EL (cell line): ENCODE measurements at regions not wholly inside any gene's neighbourhood (a gene's known extent, or its start where the extent isn't known, plus 50 kb on each side); places are given as distances from the start of the nearest gene placed in this dataset.
A peak's percentile ranks its signal among the peaks of the same experiment; 100 is the strongest.

Source experiments
- DNase-seq: peaks from one replicate; pipeline ENCODE4 v3.0.0-alpha.2; 2016

- DNase-seq = no peak
Observed at GRCh38 chr1:99587008-99587407, 58.9 kb upstream of the PALMD start.

- DNase-seq = no peak
Observed at GRCh38 chr1:99589186-99589636, 56.7 kb upstream of the PALMD start.

DNA sequence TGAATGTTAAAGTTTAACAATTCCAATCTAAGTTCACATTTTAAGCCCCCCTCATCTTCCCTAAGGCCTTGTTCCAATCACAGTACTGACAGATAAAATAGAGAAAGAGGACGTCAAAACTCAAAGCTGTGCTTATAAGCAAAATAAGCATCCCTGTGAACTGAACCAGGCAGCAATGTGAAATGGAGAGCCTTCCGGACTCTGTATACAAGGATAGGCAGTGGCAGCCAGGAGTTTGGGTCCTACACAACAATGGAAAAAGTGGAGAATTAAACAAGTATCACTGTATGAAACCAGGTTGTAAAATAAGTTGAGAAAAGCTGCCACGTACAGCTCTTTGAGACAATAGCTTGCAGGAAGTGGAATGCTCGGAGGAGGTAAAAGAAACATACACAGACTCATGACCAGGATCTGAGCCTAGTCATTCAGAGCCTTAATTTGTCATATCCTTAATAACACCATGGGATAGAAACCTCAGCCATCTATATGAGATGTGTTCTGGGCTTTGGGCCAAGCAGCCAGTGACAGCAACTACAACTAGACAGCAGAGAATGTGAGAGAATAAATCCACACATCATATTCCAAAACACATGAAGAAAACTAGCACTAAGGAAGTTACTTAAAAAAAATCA lies 55.2 kb upstream of the PALMD start:
- peak; percentile 93 for DNase-seq

- no peak for DNase-seq
Observed at GRCh38 chr1:99591886-99592285, 54.0 kb upstream of the PALMD start.

GRCh38 chr1:99594205-99594604 lies 51.7 kb upstream of the PALMD start:
- DNase-seq = no peak

GRCh38 chr1:99595041-99595440 lies 50.9 kb upstream of the PALMD start:
- DNase-seq = no peak

DNA sequence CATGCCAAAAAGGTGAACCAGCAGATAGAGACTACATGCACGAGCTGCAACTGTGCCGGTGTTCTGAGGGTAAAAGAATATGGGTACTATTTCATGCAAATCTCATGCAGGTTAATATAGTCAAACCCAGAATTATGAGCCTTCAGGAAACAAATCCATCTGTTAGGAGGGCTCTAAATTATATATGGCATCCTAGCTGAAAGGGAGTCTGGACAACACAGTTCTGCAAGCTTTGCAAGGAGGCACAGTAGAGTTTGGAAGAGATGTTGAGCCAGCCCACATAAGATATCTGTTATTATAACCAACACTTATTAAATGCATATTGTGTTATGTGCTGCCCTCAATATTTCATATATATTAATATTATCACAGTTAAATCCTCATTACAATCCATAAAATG lies 50.5 kb upstream of the PALMD start:
- DNase-seq = no peak
